NB4 (cell line): ENCODE measurements at regions not wholly inside any gene's neighbourhood (a gene's known extent, or its start where the extent isn't known, plus 50 kb on each side); places are given as distances from the start of the nearest gene placed in this dataset.

ENCODE experiments used
- DNase-seq: peaks from one replicate; pipeline ENCODE4 v3.0.0; 2010; ENCODE audit warnings: low read depth
- H3K4me3 ChIP-seq: one replicate; pipeline ENCODE4 v1.5.1; 2011; ENCODE audit warnings: mild to moderate bottlenecking, low read depth, low read length, moderate library complexity
- MYC ChIP-seq: IDR thresholded peaks from 2 replicates; pipeline ENCODE4 v1.6.1; 2011; ENCODE audit warnings: low read depth, low read length
- POLR2A ChIP-seq: IDR thresholded peaks from 2 replicates; pipeline ENCODE4 v1.6.1; 2011; ENCODE audit warnings: mild to moderate bottlenecking; ENCODE audit not compliant: insufficient read length; ENCODE audit errors: extremely low read depth
- TF ChIP-seq, protein P1 (sequence below): IDR thresholded peaks from one replicate; pipeline ENCODE4 v1.5.1; 2012; ENCODE audit warnings: low read depth, low read length
- TF ChIP-seq, protein P2 (sequence below): IDR thresholded peaks from 2 replicates; pipeline ENCODE4 v1.6.1; 2011; ENCODE audit warnings: low read depth, low read length

DNA sequence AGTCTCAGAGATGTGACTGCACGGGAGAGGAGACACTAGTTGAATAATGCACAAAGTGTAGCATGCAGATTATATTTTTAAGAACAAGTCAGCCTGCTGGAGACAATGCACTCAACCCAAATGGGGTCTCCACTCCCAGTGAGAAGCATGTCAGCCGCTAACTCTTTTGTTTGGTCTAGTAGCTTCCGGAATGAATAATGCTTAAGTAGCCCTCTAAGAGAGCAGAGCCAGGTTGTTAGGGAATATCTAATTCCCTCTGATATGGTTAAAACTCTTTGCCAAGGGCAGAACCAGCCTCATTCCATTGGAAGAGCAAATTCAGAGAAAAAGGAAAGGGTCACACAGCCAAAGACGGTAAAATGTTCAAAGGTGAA is 80.4 kb downstream of the DAD1 start:
- no peak overlapping the region for H3K4me3 ChIP-seq
- no peak for DNase-seq
- TF ChIP-seq POLR2A, result no peak
- TF ChIP-seq MYC, result no peak
- TF ChIP-seq, protein P1, sequence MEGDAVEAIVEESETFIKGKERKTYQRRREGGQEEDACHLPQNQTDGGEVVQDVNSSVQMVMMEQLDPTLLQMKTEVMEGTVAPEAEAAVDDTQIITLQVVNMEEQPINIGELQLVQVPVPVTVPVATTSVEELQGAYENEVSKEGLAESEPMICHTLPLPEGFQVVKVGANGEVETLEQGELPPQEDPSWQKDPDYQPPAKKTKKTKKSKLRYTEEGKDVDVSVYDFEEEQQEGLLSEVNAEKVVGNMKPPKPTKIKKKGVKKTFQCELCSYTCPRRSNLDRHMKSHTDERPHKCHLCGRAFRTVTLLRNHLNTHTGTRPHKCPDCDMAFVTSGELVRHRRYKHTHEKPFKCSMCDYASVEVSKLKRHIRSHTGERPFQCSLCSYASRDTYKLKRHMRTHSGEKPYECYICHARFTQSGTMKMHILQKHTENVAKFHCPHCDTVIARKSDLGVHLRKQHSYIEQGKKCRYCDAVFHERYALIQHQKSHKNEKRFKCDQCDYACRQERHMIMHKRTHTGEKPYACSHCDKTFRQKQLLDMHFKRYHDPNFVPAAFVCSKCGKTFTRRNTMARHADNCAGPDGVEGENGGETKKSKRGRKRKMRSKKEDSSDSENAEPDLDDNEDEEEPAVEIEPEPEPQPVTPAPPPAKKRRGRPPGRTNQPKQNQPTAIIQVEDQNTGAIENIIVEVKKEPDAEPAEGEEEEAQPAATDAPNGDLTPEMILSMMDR, result no peak
- TF ChIP-seq, protein P2, sequence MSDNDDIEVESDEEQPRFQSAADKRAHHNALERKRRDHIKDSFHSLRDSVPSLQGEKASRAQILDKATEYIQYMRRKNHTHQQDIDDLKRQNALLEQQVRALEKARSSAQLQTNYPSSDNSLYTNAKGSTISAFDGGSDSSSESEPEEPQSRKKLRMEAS, result no peak

DNA sequence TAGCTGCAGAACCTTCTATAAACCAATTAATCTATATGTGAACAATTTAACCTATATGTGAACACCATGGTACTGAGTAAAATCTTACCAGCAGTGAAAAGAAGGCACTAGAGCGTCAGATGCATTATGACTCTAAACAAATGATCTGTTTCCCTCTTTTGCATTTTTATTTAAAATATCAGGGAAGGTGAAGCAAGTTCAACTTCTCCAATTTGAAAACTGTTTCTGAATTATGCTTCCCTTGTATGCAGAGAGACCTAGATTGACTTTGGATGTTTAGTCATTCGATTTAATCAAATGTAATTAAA is 80.9 kb downstream of the DAD1 start:
- no peak for DNase-seq
- TF ChIP-seq, protein P2, result no peak
- TF ChIP-seq, protein P1, result no peak
- TF ChIP-seq POLR2A (no peak), MYC (no peak)
- H3K4me3 ChIP-seq, result no peak overlapping the region

DNA sequence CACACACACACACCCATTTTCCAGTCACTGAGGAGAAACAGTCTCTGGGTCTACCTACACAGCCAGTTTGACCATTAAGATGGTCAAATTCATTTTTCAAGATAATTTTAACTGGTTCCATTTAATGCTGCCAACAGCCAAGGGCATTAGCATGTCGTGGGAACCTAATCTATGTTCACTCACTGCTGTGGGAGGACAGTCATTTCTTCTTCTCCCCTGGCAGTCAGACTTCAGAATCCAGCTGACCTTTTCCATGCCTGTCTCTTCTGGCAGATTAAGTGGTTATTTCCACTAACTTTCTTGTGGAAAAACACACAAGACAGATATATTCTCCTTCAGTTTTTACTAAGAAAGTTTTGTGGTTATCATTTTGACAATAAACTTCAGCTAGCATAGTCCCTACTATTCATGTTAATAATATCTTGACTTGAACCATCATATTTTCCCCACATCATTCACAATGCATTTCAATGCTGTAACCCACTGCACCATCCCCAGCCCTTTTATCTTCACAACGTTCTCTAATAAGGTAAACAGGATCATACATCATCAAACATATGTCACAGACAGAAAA is 82.2 kb downstream of the DAD1 start:
- TF ChIP-seq, protein P1, result no peak
- TF ChIP-seq MYC (no peak), POLR2A (no peak)
- TF ChIP-seq, protein P2, result no peak
- H3K4me3 ChIP-seq, result no peak overlapping the region
- DNase-seq, result no peak

DNA sequence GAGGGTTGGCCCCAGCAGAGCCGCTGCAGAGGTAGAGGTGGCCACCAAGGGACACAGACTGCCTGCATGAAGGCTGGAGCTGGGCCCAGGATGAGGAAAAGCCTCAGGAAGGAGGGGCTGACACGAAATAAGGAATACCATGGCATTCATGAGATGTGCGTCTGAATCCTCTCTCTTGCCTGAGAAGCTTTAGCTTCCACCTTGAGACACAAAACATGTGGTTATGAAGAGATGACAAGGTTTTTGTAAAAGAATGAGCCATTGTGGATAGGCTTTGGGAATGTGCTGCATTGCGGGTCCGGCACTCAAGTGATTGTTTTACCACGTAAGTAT is 82.7 kb downstream of the DAD1 start:
- no peak for DNase-seq
- TF ChIP-seq, protein P1, result no peak
- TF ChIP-seq POLR2A, result no peak
- no peak for TF ChIP-seq MYC
- TF ChIP-seq, protein P2, result no peak
- H3K4me3 ChIP-seq, result no peak overlapping the region

DNA sequence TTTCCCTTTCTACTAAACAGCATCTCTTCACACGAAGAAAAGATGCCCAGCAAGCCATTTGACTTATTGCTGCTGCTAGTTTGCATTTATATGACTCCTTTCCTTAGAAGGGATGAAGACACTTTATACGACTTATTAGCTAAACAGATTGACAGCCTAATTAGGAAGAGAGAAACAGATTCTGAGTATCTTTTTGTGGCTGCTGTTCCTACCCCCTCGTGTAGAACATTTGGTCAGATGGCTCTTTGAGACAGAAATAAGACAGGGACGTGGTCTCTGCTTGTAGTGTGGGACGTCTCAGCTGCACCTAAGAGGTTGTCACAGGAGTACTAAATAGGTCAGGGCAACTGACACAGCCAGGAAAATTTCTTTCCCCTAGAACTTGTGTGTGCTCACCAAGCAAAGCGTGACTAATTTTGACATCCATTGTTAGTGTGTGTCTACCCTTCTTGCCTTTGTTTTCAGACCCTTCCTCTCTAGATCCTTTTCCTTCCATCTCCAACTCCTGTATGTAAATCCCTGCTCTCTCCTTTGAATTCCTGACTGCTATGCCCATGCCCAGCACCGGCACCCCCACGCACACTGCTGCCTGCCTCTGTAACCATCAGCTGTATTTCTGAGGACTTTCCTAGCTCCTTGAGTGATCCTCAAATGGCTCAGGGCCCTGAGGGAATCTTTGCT is 83.2 kb downstream of the DAD1 start:
- no peak overlapping the region for H3K4me3 ChIP-seq
- TF ChIP-seq MYC (no peak), POLR2A (no peak)
- TF ChIP-seq, protein P2, result no peak
- TF ChIP-seq, protein P1, result no peak
- DNase-seq, result no peak
